PC-3 (cell line): ENCODE measurements at regions not wholly inside any gene's neighbourhood (a gene's known extent, or its start where the extent isn't known, plus 50 kb on each side); places are given as distances from the start of the nearest gene placed in this dataset.

Source experiments
- ATAC-seq: fragments of 200-7000 bp; cut with Tn5 transposase; 2 replicates; pipeline ENCODE4 v1.9.1; 2020; ENCODE audit warnings: mild to moderate bottlenecking, moderate library complexity
- BruUV-seq: library from RNA; stranded (reverse); fragments of 400-500 nt; replicated peaks from 2 replicates; lab custom pipeline; 2021; lab: Mats Ljungman, UMichigan
- CTCF ChIA-PET: fragments of 300-600 bp; sonication (Branson Sonifier 250); formaldehyde crosslinking; loops from one replicate; lab custom pipeline; 2022; ENCODE audit warnings: antibody characterized with exemption; lab: Charles Lee
- POLR2A ChIA-PET: fragments of 300-600 bp; sonication (Branson Sonifier 250); formaldehyde crosslinking; loops from one replicate; lab custom pipeline; 2022; ENCODE audit warnings: antibody characterized with exemption; ENCODE audit not compliant: unreplicated experiment; lab: Charles Lee
- DNase-seq: peaks from one replicate; pipeline ENCODE4 v3.0.0-alpha.2; 2015
- H2AFZ ChIP-seq: fragments of 300-600 bp; sonication (generic); 2 replicates; pipeline ENCODE4 v1.6.0; 2016; ENCODE audit warnings: antibody characterized with exemption, low read length
- H3F3A ChIP-seq: fragments of 300-600 bp; sonication (generic); one replicate; pipeline ENCODE4 v1.6.0; 2017; ENCODE audit warnings: antibody characterized with exemption, low read length, control low read depth, mild to moderate bottlenecking; ENCODE audit not compliant: unreplicated experiment
- H3K27ac ChIP-seq: fragments of 300-600 bp; sonication (generic); 2 replicates; pipeline ENCODE4 v1.5.1; 2016; ENCODE audit warnings: mild to moderate bottlenecking, low read length
- H3K27me3 ChIP-seq: fragments of 300-600 bp; sonication (generic); 2 replicates; pipeline ENCODE4 v1.6.1; 2016; ENCODE audit warnings: low read length, mixed read lengths
- H3K36me3 ChIP-seq: fragments of 300-600 bp; sonication (generic); 2 replicates; pipeline ENCODE4 v1.6.1; 2016; ENCODE audit warnings: low read depth, mixed run types, low read length, mixed read lengths
- H3K4me1 ChIP-seq: fragments of 300-600 bp; sonication (generic); 2 replicates; pipeline ENCODE4 v1.5.1; 2016; ENCODE audit warnings: low read length; ENCODE audit not compliant: insufficient read depth
- H3K4me2 ChIP-seq: fragments of 300-600 bp; sonication (generic); 2 replicates; pipeline ENCODE4 v1.6.0; 2016; ENCODE audit warnings: low read length
- H3K4me3 ChIP-seq: fragments of 300-600 bp; sonication (generic); 2 replicates; pipeline ENCODE4 v1.5.1; 2016; ENCODE audit warnings: mild to moderate bottlenecking, low read length, mixed read lengths
- H3K79me2 ChIP-seq: fragments of 300-600 bp; sonication (generic); 2 replicates; pipeline ENCODE4 v1.6.1; 2017; ENCODE audit warnings: low read length, mixed read lengths
- H3K9ac ChIP-seq: fragments of 300-600 bp; sonication (generic); 2 replicates; pipeline ENCODE4 v1.6.0; 2016; ENCODE audit warnings: mild to moderate bottlenecking, low read length
- H3K9me2 ChIP-seq: fragments of 300-600 bp; sonication (generic); replicated peaks from 2 replicates; pipeline ENCODE4 v1.6.1; 2016; ENCODE audit warnings: mixed run types, low read length, mixed read lengths
- H3K9me3 ChIP-seq: fragments of 300-600 bp; sonication (generic); 2 replicates; pipeline ENCODE4 v1.6.1; 2016; ENCODE audit warnings: low read length, mixed read lengths
- H4K20me1 ChIP-seq: fragments of 300-600 bp; sonication (generic); 2 replicates; pipeline ENCODE4 v1.6.1; 2016; ENCODE audit warnings: low read length, mixed read lengths
- EZH2 ChIP-seq: fragments of 300-600 bp; sonication (generic); IDR thresholded peaks from one replicate; pipeline ENCODE4 v1.6.1; 2017; ENCODE audit warnings: antibody characterized with exemption, mild to moderate bottlenecking, low read length; ENCODE audit not compliant: unreplicated experiment
- EZH2phosphoT487 ChIP-seq: fragments of 300-600 bp; sonication (generic); IDR thresholded peaks from 2 replicates; pipeline ENCODE4 v1.6.1; 2018; ENCODE audit warnings: mild to moderate bottlenecking, antibody characterized with exemption, low read length, borderline replicate concordance
- intact Hi-C: fragments of 100-400 bp; cut with micrococcal nuclease; formaldehyde crosslinking; loops from 2 replicates; pipeline ENCODE4 v1.9.0; 2023
- TF ChIP-seq, protein P1 (sequence below): fragments of 300-600 bp; sonication (generic); conservative IDR thresholded peaks from 2 replicates; pipeline ENCODE4 v1.5.1; 2017; ENCODE audit warnings: antibody characterized with exemption, low read depth, mild to moderate bottlenecking, low read length

DNA sequence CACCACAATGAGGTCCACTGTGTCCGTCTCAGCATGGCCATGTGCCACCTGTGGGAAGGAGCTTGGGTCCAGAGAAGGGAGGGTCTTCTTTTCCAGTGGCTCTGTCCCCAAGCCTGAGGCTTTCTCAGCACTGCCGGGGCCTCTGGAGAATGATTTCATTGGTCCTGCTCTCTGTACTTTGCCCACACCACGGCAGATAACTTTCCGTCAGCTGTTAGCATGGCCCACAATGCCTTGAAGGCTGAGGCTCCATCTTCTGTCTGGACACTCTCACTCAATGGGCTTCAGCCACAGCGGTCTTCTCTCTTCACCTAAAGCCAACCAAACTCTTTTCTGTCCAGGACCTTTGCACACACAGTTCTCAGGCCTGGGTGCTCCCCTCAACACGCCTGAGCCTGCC lies 192.5 kb downstream of the CXCL12 start:
- Histone ChIP-seq H3K36me3 (no peaks in the 10 kb centered on the region), H2AFZ (no peak overlapping the region), H3K4me3 (no peak overlapping the region), H3K79me2 (no peaks in the 10 kb centered on the region), H3K9me2 (no peaks in the 10 kb centered on the region), H3K9me3 (0 out of 2 replicates have a peak, but pooled peaks cover 14% of the 10 kb centered on the region), H3F3A (no peaks in the 10 kb centered on the region), H4K20me1 (no peaks in the 10 kb centered on the region), H3K4me1 (peaks cover 4% of the 10 kb centered on the region; the same call in 1 of the 2 replicates), H3K27me3 (no peaks in the 10 kb centered on the region), H3K27ac (no peak overlapping the region), H3K4me2 (no peak overlapping the region), H3K9ac (no peak overlapping the region)
- TF ChIP-seq EZH2phosphoT487 (no peak), EZH2 (no peak)
- TF ChIP-seq, protein P1, sequence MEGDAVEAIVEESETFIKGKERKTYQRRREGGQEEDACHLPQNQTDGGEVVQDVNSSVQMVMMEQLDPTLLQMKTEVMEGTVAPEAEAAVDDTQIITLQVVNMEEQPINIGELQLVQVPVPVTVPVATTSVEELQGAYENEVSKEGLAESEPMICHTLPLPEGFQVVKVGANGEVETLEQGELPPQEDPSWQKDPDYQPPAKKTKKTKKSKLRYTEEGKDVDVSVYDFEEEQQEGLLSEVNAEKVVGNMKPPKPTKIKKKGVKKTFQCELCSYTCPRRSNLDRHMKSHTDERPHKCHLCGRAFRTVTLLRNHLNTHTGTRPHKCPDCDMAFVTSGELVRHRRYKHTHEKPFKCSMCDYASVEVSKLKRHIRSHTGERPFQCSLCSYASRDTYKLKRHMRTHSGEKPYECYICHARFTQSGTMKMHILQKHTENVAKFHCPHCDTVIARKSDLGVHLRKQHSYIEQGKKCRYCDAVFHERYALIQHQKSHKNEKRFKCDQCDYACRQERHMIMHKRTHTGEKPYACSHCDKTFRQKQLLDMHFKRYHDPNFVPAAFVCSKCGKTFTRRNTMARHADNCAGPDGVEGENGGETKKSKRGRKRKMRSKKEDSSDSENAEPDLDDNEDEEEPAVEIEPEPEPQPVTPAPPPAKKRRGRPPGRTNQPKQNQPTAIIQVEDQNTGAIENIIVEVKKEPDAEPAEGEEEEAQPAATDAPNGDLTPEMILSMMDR = no peak
- POLR2A ChIA-PET = no interaction called here
- CTCF ChIA-PET = no interaction called here
- ATAC-seq (no peak), DNase-seq (no peak)
- no TSS peak for BruUV-seq
- intact Hi-C loops = no loop called here

GRCh38 chr10:44190541-44190940 lies 194.4 kb downstream of the CXCL12 start:
- Histone ChIP-seq H3K9me2 (no peaks in the 10 kb centered on the region), H2AFZ (no peak overlapping the region), H3K4me2 (no peak overlapping the region), H3K9ac (no peak overlapping the region), H3K36me3 (no peaks in the 10 kb centered on the region), H3K4me1 (no peaks in the 10 kb centered on the region), H4K20me1 (no peaks in the 10 kb centered on the region), H3K79me2 (no peaks in the 10 kb centered on the region), H3K9me3 (0 out of 2 replicates have a peak, but pooled peaks cover 14% of the 10 kb centered on the region), H3K27me3 (no peaks in the 10 kb centered on the region), H3K4me3 (no peak overlapping the region), H3K27ac (no peak overlapping the region), H3F3A (no peaks in the 10 kb centered on the region)
- DNase-seq (no peak), ATAC-seq (no peak)
- intact Hi-C loops = no loop called here
- CTCF ChIA-PET = no interaction called here
- BruUV-seq = no TSS peak
- POLR2A ChIA-PET = no interaction called here
- TF ChIP-seq EZH2phosphoT487 (no peak), EZH2 (no peak)
- TF ChIP-seq, protein P1 = no peak

DNA sequence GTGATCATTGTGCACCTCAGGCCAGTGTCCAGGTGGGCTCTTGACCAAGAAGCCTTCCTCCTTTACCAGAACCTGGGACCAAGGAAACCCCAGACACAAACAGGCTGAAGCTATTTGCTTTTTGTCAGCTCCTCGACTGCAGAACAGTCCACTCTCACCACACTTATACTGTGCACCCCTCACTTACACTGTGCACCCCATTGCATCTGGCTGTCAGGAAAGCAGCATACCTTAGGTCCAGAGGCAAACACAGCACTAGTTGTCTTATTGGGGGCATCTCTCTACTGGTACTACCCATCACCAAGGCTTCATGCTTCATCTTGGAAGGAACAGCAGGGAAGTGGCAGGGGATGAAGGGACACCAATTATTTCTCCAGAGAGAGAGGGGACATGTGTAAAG lies 198.1 kb downstream of the CXCL12 start:
- Histone ChIP-seq H3K9ac (no peak overlapping the region), H3K4me2 (no peak overlapping the region), H4K20me1 (no peaks in the 10 kb centered on the region), H3K4me1 (no peaks in the 10 kb centered on the region), H2AFZ (no peak overlapping the region), H3K36me3 (no peaks in the 10 kb centered on the region), H3K79me2 (no peaks in the 10 kb centered on the region), H3K9me3 (0 out of 2 replicates have a peak, but pooled peaks cover 14% of the 10 kb centered on the region), H3K27me3 (no peaks in the 10 kb centered on the region), H3K4me3 (no peak overlapping the region), H3K9me2 (no peaks in the 10 kb centered on the region), H3K27ac (no peak overlapping the region), H3F3A (no peaks in the 10 kb centered on the region)
- ATAC-seq (no peak), DNase-seq (no peak)
- intact Hi-C loops = no loop called here
- no TSS peak for BruUV-seq
- CTCF ChIA-PET = no interaction called here
- TF ChIP-seq EZH2phosphoT487 = no peak
- TF ChIP-seq EZH2 = no peak
- TF ChIP-seq, protein P1 = no peak
- POLR2A ChIA-PET = no interaction called here
